HG02885 (cell line): ENCODE measurements at regions not wholly inside any gene's neighbourhood (a gene's known extent, or its start where the extent isn't known, plus 50 kb on each side); places are given as distances from the start of the nearest gene placed in this dataset.
"Not testable (repeated sequence)": the region's sequence is repeated elsewhere in the genome, so short reads cannot be mapped to it uniquely, and the experiment has no call there.

ENCODE experiments used
- ATAC-seq: cut with Tn5 transposase; IDR thresholded peaks from one replicate; pipeline ENCODE4 v1.9.1; 2021; ENCODE audit warnings: mild to moderate bottlenecking; ENCODE audit not compliant: unreplicated experiment, poor library complexity

DNA sequence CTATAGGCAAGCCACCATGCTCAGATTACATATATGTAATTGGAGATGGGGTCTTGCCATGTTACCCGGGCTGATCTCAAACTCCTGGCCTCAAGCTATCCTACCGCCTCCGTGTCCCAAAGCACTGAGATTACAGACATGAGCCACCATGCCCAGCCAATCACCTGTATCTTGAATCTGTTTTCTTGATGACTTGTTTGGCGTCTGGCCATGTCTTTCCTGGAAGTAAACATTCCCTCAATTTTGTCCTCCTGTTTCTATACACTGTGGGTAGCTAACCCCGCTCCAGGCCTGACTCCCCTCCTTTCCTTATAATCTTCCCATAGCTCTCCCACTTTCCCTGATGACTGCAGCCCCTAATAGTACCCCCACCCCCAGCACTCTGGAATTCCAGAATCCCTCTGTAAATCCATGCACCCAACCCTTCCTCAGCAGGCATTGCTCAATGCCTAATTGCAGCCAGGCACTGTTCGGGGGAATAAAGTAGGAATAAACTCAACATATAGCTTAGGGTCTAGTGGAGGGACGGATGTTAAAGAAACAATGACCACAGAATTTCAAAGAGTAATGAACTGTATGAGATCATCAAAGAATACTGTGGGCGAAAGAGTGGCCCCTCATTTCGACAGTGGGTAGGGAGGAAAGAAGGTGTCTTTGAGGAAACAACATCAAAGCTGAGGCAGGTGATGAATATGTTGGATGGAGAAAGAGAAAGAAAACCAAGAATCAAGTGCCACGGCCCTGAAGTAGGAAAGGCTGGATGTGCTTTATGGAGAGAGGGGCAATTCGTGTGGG, 161.5 kb downstream of the ADSS2 start:
- no peak for ATAC-seq

GRCh38 chr1:244291236-244292201, 160.2 kb downstream of the ADSS2 start:
- no peak for ATAC-seq

DNA sequence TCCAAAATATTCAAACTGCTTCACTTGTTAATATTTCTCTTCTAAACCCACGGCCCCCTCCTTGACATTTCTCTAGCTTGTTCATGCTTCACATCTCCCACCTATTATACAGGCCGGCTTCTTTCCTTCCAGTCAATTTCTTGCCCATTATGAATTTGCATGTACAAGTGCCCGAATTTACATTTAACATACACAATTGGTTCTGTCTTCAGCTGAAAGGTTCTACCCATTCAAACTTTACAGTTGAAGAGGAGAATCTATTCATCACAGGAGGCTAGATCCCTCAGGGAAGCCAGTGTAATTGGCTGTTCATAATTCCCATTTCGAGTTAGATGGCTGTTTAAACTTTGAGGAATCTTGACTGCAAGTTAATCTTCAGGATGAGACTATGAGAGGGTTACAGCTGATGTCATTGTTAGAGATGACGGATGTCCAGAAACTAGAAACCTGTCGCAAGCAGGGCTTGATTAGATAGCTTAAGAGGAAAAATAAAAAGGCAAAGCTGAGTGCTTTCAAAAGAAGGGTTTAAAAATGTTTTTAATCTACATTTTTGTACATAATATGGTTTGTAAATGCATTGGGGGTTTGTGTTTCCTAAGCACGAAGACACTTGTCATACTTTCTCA, 157.0 kb downstream of the ADSS2 start:
- ATAC-seq: no peak

DNA sequence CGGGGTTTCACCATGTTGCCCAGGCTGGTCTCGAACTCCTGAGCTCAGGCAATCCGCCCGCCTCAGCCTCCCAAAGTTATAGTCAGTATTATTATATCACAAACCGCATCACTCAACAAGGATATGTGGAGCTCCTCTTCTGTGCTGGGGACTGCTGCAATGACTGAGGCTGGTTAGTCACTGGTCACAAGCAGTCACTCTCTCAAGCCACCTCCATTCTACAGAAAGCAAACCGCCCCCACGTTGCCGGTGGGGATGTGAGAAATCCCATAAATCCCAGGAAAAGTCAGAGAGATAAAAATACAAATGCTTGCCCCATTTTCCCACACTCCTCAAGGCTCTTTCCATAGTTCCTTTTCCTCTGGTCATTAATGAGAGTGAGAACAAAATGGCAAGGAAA, 155.7 kb downstream of the ADSS2 start:
- no peak for ATAC-seq

GRCh38 chr1:244296447-244296846, 155.3 kb downstream of the ADSS2 start:
- ATAC-seq: no peak

GRCh38 chr1:244297087-244297486, 154.6 kb downstream of the ADSS2 start:
- ATAC-seq: no peak

GRCh38 chr1:244297616-244298015, 154.1 kb downstream of the ADSS2 start:
- no peak for ATAC-seq

GRCh38 chr1:244300029-244300375, 151.7 kb downstream of the ADSS2 start:
- ATAC-seq: not testable (repeated sequence)

DNA sequence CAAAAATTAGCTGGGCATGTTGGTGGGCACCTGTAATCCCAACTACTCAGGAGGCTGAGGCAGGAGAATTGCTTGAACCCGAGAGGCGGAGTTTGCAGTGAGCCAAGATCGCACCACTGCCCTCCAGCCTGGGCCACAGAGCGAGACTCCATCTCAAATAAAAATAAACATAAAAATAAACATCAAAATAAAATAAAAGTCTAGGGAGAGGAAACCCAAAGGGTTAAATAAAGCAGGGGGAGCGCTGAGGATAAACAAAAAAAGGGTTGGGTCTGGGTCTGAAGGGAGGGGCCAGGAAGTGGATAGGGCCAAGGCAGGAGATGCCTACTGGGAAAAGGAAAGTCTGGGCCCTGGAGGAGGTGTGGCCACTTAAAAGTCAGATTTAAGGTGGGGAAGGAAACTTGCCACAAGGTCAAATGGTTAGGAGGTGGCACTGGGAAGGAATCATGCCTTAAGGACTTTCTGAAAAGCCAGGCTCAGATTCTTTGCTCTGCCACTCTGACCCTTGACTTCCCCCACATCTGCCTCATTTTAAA, 150.0 kb downstream of the ADSS2 start:
- ATAC-seq: no peak

DNA sequence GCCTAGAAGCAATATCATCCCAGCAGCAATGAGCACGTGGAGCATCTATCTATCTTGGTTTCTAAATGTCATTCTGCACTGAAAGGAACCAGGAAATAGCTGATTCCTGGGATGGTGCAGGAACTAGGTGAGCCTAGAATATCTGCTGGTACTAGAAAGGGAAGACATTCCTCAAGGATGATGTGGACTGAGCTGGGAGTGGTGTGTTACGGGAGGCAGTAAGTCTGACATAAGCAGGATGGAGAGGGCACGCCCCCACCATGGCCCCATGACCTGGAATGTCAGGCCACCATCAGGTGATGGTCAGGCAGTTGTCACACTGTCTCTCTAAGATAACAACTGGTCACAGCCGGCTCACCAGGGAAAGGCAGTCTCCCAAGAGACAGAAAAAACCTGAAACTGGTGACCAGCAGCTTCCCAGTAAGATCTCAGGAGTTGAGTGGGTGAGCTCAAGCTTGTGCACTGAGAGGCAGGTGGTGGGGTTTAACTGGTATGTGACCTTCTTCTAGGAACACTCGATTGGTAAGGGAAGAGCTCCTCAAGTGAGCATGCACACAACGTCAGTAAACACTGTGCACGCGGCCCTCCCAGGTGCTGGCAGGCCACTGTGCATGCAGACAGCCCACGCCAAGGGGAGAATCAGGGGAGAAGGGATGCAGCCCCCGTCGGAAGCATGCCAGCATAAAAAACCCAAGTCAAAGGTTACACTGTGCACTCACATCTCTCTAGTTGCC, 148.7 kb downstream of the ADSS2 start:
- ATAC-seq: no peak

DNA sequence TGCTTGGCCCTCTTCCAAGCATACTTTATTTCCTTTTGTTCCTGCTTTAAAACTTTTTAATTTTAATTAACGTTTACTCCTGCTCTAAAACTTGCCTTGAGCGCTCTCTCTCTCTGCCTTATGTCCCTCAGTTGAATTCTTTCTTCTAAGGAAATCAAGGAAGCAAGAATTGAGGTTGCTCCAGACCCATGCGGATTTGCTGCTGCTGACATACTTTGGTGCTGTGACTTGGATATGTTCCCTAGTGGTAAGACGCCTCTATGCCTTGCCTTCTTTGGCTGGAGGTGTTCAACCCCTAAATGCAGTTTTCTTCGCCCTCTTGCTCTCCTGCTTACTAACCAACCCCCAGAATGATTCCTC, 148.1 kb downstream of the ADSS2 start:
- ATAC-seq: no peak

- ATAC-seq: no peak
Measured at GRCh38 chr1:244304156-244304555, 147.6 kb downstream of the ADSS2 start.

- ATAC-seq: no peak
Measured at GRCh38 chr1:244304656-244305055, 147.1 kb downstream of the ADSS2 start.

- no peak for ATAC-seq
Measured at GRCh38 chr1:244305776-244306341, 145.8 kb downstream of the ADSS2 start.

DNA sequence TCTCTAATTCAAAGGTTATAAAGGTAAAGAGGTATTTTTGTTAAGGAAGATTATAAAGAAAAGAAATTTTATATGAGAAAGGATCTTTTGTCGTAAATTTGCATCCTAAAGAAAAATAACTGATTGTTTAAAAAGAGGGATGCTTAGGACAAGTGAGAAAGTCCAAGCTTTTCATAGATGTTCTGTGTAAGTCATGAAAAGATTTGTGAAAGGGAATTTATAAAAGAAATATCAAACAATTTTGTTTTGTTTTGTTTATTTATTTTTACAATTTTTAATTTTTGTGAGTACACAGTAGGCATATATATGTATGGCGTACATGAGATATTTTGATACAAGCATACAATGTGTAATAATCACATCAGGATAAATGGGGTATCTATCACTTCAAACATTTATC, 145.2 kb downstream of the ADSS2 start:
- ATAC-seq: no peak

DNA sequence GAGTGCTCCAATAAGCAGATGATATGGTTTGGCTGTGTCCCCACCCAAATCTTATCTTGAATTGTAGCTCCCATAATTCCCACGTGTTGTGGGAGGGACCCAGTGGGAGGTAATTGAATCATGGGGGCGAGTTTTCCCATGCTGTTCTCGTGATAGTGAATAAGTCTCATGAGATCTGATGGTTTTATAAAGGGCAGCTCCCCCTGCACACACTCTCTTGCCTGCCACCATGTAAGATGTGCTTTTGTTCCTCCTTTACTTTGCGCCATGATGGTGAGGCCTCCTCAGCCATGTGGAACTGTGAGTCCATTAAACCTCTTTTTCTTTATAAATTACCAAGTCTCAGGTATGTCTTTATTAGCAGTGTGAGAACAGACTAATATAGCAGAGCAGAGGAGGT, 142.5 kb downstream of the ADSS2 start:
- not testable (repeated sequence) for ATAC-seq

DNA sequence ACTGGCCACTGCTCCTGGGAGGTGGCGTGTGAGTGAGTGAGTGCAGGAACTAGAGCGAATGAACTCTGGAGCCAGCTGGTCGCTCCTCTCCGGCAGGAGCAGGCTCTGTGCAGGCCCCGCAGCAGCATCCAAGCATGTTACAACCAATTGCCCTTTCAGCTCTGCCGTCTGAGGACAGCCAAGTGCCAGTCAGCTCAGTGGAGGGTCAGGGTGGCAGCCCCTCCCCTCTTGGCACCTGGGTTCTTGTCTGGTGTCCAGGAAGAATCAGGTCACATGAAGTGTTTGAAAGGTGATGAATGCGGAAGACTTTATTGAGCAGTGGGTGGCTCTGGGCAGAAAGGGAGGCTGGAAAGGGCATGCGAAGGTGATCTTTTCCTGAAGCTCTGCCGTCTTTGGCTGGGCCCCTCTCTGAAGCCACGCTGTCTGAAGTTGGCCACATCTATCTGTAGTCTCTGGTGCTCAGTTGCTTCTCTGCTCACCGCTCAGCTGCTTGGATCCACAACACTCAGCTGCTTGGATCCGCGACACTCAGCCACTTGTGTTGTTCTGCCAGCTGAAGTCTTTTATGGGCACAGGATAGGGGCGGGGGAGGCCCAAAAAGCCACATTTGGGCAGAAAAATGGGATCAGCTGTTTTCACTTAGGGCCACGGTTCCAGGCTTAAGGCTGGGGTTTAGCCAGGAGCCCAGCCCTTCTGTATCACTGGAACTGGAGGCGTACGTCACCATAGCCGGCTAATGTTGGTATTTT, 139.8 kb downstream of the ADSS2 start:
- ATAC-seq: no peak

DNA sequence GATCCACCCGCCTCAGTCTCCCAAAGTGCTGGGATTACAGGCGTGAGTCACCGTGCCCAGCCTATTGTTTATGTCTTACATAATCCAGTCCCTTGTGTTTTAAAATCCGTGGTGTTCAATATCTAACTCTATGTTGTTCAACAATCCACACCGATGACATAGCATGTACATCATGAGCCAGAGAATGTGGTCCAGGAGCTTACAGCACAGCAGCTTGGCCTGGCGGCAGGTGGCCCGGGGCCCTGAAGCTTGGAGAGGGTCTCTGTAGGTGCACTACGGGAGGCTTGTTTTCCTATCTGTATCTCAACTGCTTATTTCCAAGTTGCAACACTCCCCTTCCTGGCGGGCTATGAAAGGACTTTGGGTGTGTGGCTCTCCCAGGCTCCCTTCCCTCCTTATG, 138.4 kb downstream of the ADSS2 start:
- ATAC-seq: no peak

GRCh38 chr1:244314921-244315559, 136.7 kb downstream of the ADSS2 start:
- no peak for ATAC-seq
